ENCODE measurements at regions not wholly inside any gene's neighbourhood (a gene's known extent, or its start where the extent isn't known, plus 50 kb on each side); places are given as distances from the start of the nearest gene placed in this dataset.
A peak's percentile ranks its signal among the peaks of the same experiment; 100 is the strongest.

DNA sequence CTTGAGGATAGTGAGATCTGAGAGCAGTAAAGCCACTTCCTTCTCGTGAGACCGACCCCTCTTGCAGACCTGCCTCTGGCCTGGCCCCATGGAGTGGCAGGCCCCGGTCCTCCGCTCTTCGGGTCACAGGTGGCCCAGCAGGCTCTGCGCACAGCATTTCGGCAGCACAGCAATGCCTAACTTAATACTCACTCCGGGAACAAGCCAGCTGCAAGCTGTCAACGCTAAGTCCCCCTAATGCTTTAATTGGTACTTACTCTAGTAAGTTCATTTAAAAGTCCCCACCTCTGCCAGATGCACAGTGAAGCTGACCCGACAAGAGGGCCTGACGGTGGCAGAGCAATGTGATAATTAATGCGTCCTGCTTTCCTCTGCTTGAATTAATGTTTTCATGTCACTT is 349.3 kb upstream of the B3GAT1 start:
- H3K36me3 Mint-ChIP-seq (ENCODE audit: low read depth) = peaks cover 3% of the 10 kb centered on the region
- H3K27ac Mint-ChIP-seq = no peak overlapping the region
- peak overlapping the region; percentile 46 for H3K4me3 Mint-ChIP-seq
- no peak for DNase-seq
- H3K27me3 Mint-ChIP-seq = peaks cover 26% of the 10 kb centered on the region
- H3K9me3 Mint-ChIP-seq = no peaks in the 10 kb centered on the region
- no peaks in the 10 kb centered on the region for H3K4me1 Mint-ChIP-seq (ENCODE audit: low read depth)

DNA sequence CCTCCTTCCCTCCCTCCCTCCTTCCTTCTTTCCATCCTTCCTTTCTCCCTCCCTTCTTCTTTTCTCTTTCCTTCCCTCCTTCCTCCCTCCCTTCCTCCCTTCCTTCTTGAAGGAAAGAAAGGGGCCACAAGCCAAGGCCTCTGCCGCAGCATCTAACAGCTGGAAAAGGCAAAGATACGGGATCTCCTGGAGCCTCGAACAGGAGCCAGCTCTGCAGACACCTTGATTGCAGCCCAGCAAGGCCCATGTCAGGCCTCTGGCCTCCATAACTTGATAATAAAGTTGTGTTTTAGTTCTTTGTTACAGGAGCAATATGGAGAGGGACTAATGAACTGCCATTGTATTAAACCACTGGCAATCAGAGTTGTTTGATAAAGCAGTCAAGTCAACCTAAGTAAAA is 348.9 kb upstream of the B3GAT1 start:
- H3K9me3 Mint-ChIP-seq = no peaks in the 10 kb centered on the region

DNA sequence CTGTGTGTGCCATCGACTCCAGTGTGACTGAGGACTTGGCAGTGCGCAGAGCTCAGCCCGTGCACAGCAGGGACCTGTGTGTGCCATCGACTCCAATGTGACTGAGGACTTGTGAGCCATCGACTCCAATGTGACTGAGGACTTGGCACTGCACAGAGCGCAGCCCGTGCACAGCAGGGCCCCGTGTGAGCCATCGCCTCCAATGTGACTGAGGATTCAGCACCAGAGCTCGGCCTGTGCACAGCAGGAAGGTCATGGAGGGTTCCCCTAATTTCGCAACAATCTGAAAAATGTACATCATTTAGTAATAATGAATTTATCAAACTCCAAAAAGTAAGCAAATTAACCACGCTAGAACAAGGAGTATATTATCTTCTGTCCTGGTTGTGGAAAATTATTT is 348.3 kb upstream of the B3GAT1 start:
- Mint-ChIP-seq H3K27ac (no peak overlapping the region), H3K27me3 (peaks cover 29% of the 10 kb centered on the region), H3K4me1 (ENCODE audit: low read depth) (no peaks in the 10 kb centered on the region), H3K4me3 (no peak overlapping the region), H3K36me3 (ENCODE audit: low read depth) (peaks cover 3% of the 10 kb centered on the region), H3K9me3 (no peaks in the 10 kb centered on the region)
- no peak for DNase-seq

More for the DNA sequence above, 348.9 kb upstream of the B3GAT1 start:
- H3K27ac Mint-ChIP-seq = no peak overlapping the region
- no peak overlapping the region for H3K4me3 Mint-ChIP-seq
- peaks cover 28% of the 10 kb centered on the region for H3K27me3 Mint-ChIP-seq
- H3K36me3 Mint-ChIP-seq (ENCODE audit: low read depth) = peaks cover 3% of the 10 kb centered on the region
- no peaks in the 10 kb centered on the region for H3K4me1 Mint-ChIP-seq (ENCODE audit: low read depth)
- DNase-seq = no peak

DNA sequence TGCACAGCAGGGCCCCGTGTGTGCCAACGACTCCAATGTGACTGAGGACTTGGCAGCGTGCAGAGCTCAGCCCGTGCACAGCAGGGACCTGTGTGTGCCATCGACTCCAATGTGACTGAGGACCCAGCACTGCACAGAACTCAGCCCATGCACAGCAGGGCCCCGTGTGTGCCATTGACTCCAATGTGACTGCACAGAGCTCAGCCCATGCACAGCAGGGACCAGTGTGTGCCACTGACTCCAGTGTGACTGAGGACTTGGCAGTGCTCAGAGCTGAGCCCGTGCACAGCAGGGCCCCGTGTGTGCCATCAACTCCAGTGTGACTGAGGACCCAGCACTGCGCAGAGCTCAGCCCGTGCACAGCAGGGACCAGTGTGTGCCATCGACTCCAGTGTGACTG is 347.8 kb upstream of the B3GAT1 start:
- DNase-seq = no peak
- no peaks in the 10 kb centered on the region for H3K4me1 Mint-ChIP-seq (ENCODE audit: low read depth)
- H3K9me3 Mint-ChIP-seq = no peaks in the 10 kb centered on the region
- no peak overlapping the region for H3K4me3 Mint-ChIP-seq
- H3K27me3 Mint-ChIP-seq = peaks cover 32% of the 10 kb centered on the region
- H3K36me3 Mint-ChIP-seq (ENCODE audit: low read depth) = peaks cover 3% of the 10 kb centered on the region
- H3K27ac Mint-ChIP-seq = no peak overlapping the region

DNA sequence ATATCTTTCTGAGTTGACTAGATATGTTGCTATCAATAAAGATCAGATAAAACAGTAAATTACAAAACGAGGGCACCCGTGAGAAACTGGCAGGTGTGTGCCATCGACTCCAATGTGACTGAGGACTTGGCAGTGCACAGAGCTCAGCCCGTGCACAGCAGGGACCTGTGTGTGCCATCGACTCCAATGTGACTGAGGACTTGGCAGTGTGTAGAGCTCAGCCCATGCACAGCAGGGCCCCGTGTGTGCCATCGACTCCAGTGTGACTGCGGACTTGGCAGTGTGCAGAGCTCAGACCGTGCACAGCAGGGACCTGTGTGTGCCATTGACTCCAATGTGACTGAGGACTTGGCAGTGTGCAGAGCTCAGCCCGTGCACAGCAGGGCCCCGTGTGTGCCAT is 347.2 kb upstream of the B3GAT1 start:
- H3K27ac Mint-ChIP-seq = no peak overlapping the region
- peaks cover 3% of the 10 kb centered on the region for H3K36me3 Mint-ChIP-seq (ENCODE audit: low read depth)
- no peak overlapping the region for H3K4me3 Mint-ChIP-seq
- no peak for DNase-seq
- H3K9me3 Mint-ChIP-seq = no peaks in the 10 kb centered on the region
- H3K4me1 Mint-ChIP-seq (ENCODE audit: low read depth) = no peaks in the 10 kb centered on the region
- H3K27me3 Mint-ChIP-seq = peaks cover 32% of the 10 kb centered on the region

DNA sequence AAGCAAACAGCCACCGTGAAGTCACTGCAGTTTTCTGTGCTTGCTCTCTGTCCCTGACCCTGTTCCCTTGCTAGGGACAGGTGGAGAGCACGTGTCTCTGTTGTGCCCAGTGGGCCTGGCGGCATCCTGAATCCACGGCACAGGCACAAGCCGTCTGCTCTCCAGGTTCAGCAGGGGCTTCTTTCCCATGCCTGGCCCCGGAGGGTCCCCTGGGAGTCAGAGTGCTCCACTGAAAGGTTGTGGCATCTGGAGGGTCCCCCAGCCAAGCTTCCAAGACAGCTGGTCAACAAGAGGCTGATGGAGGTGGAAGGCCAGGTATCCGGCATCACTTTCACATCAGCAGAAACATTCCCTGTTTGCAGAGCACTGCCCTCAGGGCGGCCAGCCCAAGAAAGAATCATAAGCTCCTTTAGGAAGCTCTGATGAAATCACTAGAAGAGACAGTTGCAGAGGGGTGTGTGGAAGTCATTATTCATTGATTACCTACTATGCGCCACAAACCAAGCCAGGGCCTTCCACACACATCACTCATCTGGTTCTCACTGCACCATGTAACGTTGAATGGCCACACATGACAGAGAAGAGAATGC is 346.4 kb upstream of the B3GAT1 start:
- no peak overlapping the region for H3K4me3 Mint-ChIP-seq

DNA sequence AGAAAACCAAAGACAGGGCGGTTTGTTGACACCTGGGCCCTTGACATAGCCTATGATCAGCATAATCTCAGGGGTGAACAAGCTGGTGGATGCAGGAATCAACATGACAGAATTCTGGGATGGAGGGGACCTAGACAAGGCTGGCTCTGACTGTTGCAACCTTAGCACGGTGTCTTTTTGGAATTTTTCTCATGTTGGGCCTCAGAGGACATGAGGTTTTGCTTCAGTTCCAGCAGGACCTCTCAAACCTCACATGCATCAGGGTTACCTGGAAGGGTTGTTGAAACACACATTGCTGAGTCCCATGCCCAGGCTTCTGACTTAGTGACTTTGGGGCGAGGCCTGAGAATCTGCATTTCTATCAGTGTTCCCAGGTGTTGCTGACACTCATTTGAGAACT is 345.6 kb upstream of the B3GAT1 start:
- peaks cover 38% of the 10 kb centered on the region for H3K27me3 Mint-ChIP-seq

More for the DNA sequence above, 346.4 kb upstream of the B3GAT1 start:
- H3K36me3 Mint-ChIP-seq (ENCODE audit: low read depth) = peaks cover 3% of the 10 kb centered on the region
- no peak for DNase-seq
- no peaks in the 10 kb centered on the region for H3K4me1 Mint-ChIP-seq (ENCODE audit: low read depth)
- no peak overlapping the region for H3K27ac Mint-ChIP-seq
- H3K27me3 Mint-ChIP-seq = peaks cover 33% of the 10 kb centered on the region
- no peaks in the 10 kb centered on the region for H3K9me3 Mint-ChIP-seq

DNA sequence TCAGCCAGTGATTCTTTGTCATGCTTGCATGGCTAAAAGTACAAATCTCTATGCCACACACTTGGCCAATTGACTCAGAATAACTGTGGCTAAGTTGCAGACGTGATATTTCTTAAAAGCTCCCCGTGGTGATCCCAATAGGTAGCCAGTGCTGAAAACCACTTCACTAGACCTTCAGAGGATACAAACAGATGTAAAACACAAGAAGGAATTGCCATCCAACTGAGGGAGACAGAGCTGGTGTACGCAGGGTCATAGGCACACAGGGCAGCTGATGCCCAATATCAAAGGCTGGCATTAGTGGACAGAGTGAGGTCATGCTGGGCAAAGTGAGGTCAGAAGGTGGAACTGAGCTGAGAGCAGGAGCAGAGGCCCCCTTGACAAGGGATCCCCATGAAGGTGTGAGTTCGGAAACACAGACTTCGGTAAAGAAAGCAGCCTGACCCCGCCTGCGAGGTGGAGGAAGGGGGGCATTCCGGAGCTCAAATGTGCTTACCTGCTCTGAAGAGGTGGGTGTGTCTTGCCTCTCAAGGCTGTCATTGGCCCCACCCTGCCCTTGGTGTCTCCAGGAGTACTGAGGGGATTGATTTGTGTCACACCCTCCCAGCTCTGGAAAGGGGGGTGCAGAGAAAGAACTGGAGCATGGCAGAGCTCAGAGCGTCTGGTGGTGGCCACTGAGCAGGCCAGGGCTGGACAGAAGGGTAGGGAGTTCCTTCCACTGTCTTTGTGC is 344.9 kb upstream of the B3GAT1 start:
- H3K9me3 Mint-ChIP-seq = no peaks in the 10 kb centered on the region
- no peak overlapping the region for H3K27ac Mint-ChIP-seq
- H3K4me3 Mint-ChIP-seq = no peak overlapping the region
- DNase-seq = no peak
- H3K36me3 Mint-ChIP-seq (ENCODE audit: low read depth) = peaks cover 3% of the 10 kb centered on the region
- peaks cover 39% of the 10 kb centered on the region for H3K27me3 Mint-ChIP-seq
- H3K4me1 Mint-ChIP-seq (ENCODE audit: low read depth) = no peaks in the 10 kb centered on the region

More for the DNA sequence above, 345.6 kb upstream of the B3GAT1 start:
- no peak for DNase-seq
- no peaks in the 10 kb centered on the region for H3K4me1 Mint-ChIP-seq (ENCODE audit: low read depth)
- no peaks in the 10 kb centered on the region for H3K9me3 Mint-ChIP-seq
- H3K27ac Mint-ChIP-seq = no peak overlapping the region
- H3K36me3 Mint-ChIP-seq (ENCODE audit: low read depth) = peaks cover 3% of the 10 kb centered on the region
- H3K4me3 Mint-ChIP-seq = no peak overlapping the region

DNA sequence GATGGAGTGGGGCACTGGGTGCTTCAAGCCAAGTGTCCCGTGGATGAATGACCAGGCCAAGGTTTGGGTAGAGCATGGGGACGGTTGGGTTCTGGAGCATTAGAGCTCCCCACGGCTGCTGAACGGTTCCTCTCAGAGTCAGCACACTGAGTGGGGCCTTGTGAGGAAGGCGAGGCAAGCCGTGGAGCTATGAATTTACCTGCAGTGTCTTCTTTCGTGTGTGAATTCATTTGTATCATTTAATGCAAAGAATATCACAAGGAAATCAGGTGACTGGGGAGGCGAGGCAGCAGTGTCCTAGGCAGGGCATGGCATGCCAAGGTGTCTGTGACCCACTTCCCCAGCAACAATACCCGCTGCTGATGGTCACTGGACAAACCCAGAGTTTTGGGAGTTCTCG is 343.5 kb upstream of the B3GAT1 start:
- Mint-ChIP-seq H3K4me1 (ENCODE audit: low read depth) (no peaks in the 10 kb centered on the region), H3K27ac (no peak overlapping the region), H3K36me3 (ENCODE audit: low read depth) (no peaks in the 10 kb centered on the region), H3K9me3 (no peaks in the 10 kb centered on the region), H3K27me3 (peaks cover 46% of the 10 kb centered on the region), H3K4me3 (no peak overlapping the region)
- DNase-seq = no peak

DNA sequence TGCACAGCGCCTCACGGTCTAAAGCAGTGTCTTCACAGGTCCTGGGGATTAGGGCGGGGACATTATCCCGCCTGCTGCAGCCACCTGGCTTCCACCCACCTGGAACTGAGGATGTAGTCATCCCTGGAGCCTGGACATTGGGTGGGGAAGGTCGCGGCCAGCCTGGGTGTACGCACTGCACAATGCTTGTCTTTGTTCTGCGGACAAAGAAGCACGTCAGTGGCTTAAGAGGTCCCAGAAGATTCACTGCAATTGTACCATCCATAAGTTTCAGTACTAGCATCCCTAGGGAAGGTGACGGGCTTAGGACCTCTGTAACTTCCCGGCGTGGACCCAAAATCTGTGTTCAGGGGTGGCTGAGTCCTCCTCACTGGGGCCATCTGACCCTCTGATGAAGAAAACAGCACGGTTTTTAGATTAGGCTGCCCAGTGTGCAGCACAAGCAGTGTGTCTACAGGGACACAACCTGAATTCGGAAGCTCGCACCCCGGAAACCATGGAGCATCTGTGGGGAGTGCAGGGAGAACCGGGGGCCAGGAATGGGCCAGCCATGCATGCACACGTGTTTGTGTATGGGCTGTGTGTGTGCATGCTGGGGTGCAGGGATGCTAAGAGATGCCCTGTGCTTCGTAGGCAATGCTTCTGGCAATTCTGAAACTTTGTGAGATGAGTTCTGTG is 342.6 kb upstream of the B3GAT1 start:
- no peaks in the 10 kb centered on the region for H3K4me1 Mint-ChIP-seq (ENCODE audit: low read depth)

DNA sequence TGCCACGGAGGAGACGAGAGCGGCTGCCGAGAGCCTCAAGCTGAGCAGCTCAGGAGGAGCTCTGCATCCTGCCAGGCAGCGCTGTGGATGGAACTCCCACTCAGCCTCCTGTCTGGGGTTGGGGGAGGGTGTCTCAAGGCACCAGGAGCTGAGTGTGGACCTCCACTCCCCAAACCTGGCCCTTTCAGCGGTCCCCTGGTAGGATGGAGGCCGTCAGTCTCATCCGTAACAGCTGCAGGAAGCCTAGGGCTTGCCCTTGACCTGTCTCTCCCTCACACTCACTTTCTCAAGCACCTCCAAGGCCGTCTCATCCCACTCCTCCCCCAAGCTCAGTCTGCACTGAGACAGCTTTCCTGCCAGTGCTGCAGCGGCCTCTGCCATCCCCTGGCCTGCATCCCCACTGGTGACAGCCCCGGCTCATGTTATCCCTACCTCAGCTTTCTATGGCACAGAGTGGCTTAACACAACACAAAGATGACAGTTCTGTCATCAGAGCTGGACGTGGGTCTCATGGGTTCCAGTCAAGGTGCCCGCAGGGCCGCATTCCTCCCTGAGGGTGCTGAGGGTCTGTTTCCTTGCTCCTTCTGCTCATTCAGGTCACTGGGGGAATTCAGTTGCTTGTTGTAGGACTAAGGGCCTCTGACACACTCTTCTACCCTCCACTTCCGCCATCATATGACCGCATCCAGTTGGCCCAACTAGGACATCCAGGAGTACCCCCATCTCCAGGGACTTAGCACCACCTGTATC is 341.9 kb upstream of the B3GAT1 start:
- Mint-ChIP-seq H3K9me3 (no peaks in the 10 kb centered on the region), H3K27ac (no peak overlapping the region), H3K27me3 (peaks cover 50% of the 10 kb centered on the region), H3K4me3 (no peak overlapping the region), H3K4me1 (ENCODE audit: low read depth) (no peaks in the 10 kb centered on the region), H3K36me3 (ENCODE audit: low read depth) (no peaks in the 10 kb centered on the region)
- no peak for DNase-seq

More for the DNA sequence above, 342.6 kb upstream of the B3GAT1 start:
- Mint-ChIP-seq H3K9me3 (no peaks in the 10 kb centered on the region), H3K27ac (no peak overlapping the region), H3K27me3 (peaks cover 46% of the 10 kb centered on the region), H3K4me3 (no peak overlapping the region), H3K36me3 (ENCODE audit: low read depth) (no peaks in the 10 kb centered on the region)
- no peak for DNase-seq

DNA sequence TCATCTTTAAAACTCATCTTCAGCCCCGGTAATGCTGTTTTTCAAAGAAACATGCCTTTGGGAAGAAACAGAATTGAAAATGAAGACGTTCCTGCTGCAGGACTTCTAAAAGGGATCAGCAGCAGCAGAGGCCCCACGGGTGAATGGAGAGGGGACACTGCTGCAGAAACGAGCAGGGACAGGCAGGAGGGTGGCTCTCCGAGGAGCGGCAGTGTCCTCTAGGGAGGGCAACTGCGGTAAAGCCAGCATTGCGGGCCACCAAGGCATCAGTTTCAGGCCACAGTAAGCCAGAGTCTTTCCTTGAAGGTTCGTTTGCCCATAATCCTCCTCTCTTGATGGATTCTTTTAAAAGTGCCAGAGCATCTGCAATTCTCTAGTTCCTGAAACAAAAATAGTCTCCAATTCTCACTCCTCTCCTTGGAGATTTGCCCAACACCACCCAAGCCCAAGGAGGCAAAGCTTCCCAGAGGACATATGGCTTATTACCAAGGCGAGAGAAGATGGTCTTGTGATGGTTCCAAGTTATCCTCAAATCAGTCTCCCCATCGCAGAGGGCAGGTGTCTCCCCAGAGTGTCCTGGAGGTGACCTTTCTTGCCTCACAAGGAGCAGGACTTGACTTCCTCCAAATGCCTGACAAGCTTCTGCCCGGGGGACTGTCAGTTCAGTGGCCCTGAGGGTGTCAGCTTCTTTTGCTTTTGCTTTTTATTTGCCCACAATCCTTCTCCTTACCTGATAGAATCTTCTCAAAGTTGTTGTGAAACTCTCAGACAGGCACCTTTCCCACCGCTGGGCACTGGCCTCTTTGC is 341.1 kb upstream of the B3GAT1 start:
- H3K27me3 Mint-ChIP-seq = peaks cover 56% of the 10 kb centered on the region
- H3K27ac Mint-ChIP-seq = no peak overlapping the region
- H3K4me3 Mint-ChIP-seq = no peak overlapping the region
- no peaks in the 10 kb centered on the region for H3K4me1 Mint-ChIP-seq (ENCODE audit: low read depth)
- DNase-seq = no peak
- H3K36me3 Mint-ChIP-seq (ENCODE audit: low read depth) = no peaks in the 10 kb centered on the region
- H3K9me3 Mint-ChIP-seq = peaks cover 1% of the 10 kb centered on the region

DNA sequence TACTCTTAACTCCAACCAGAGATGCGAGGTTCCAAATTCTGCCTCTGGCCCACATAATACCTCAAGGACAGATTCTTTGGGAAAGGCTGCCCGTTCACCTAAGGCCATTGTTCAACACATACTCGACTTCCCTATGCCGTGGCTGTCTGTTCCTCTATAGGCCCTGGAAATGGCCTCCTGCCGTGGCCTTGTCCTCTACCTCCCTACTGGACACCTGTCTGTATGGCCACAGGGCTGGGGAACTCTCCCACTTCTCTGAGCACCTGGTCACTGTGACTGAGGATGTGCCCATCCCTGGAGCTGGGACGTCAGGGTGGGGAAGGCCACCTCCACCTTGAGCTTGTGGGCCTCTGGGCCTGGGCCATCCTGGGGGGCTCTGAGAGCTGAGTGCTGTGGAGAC is 340.5 kb upstream of the B3GAT1 start:
- no peak for DNase-seq
- H3K4me1 Mint-ChIP-seq (ENCODE audit: low read depth) = no peaks in the 10 kb centered on the region
- H3K36me3 Mint-ChIP-seq (ENCODE audit: low read depth) = no peaks in the 10 kb centered on the region
- no peak overlapping the region for H3K27ac Mint-ChIP-seq
- no peak overlapping the region for H3K4me3 Mint-ChIP-seq
- peaks cover 2% of the 10 kb centered on the region for H3K9me3 Mint-ChIP-seq
- peaks cover 56% of the 10 kb centered on the region for H3K27me3 Mint-ChIP-seq

DNA sequence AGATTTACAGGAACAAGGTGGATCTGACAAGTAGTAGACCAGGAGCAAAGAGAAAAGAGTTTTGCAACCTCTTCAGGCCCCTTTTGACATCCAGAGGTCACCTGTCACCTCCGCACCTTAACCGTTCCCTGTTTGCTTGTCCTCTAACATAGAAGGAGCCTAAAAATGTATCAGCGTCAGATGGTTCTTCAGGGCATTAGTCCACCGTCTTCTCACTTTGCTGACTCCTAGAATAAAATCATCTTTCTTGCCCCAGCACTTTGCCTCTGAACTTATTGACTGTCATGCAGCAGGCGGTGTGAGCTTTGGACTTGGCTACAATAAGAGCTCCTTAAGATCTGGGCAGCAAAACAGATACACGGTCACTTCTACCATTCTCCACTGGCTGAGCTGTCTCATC is 339.7 kb upstream of the B3GAT1 start:
- H3K27ac Mint-ChIP-seq = no peak overlapping the region
- H3K27me3 Mint-ChIP-seq = peaks cover 51% of the 10 kb centered on the region
- no peak overlapping the region for H3K4me3 Mint-ChIP-seq
- H3K36me3 Mint-ChIP-seq (ENCODE audit: low read depth) = no peaks in the 10 kb centered on the region
- peaks cover 4% of the 10 kb centered on the region for H3K9me3 Mint-ChIP-seq
- DNase-seq = no peak
- no peaks in the 10 kb centered on the region for H3K4me1 Mint-ChIP-seq (ENCODE audit: low read depth)

Measured in activated T-cell treated with anti-CD3 and anti-CD28 coated beads, Interleukin-2, amount 50 U/mL, for 24 hours (primary cell).